SK-MEL-5 (cell line): ENCODE measurements at regions not wholly inside any gene's neighbourhood (a gene's known extent, or its start where the extent isn't known, plus 50 kb on each side); places are given as distances from the start of the nearest gene placed in this dataset.

ENCODE experiments used
- DNase-seq: peaks from one replicate; pipeline ENCODE4 v3.0.0-alpha.2; 2016; ENCODE audit warnings: low read depth, low spot score
- in situ Hi-C: cut with HindIII; loops from 2 replicates; pipeline ENCODE4 v1.10.0; 2016; ENCODE audit warnings: low sequenced_read_pairs, high pct_unique_total_duplicates, low pct_unique_long_range_greater_than_20kb

DNA sequence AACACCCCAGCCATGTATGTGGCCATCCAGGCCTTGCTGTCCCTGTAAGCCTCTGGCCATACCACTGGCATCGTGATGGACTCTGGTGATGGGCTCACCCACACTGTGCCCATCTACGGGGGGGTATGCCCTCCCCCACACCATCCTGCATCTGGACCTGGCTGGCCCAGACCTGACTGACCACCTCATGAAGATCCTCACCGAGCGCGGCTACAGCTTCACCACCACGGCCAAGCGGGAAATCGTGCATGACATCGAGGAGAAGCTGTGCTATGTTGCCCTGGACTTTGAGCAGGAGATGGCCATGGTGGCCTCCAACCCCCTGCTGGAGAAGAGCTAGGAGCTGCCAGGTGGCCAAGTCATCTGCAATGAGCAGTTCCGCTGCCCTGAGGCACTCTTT, 80.4 kb upstream of the ZCCHC2 start:
- in situ Hi-C loops: no loop called here
- DNase-seq: no peak

DNA sequence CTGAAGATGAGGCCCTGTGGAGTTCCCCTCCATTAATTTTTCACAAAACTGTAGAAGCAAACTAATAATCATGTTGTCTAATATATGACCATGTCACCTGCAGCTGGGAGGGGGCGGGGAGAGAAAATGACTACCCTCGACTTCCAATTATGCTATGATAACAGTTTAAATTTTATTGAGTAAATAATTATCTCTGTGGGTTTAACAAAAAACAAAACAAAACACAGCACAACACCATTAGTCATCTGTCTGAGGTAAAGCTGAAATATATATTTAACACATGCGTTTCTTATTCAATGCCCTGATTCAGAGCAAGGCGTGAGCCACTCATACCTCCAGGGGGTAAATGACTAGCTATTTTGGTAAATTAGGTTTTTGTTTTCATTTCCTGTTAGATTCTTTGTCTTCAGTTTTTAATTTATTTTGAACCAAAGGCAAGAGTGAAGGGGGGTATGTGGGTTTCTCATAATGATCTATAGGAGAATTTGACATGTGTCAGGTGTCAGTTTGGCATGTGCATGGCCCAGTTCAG, 77.4 kb upstream of the ZCCHC2 start:
- peak; percentile 46 for DNase-seq
- in situ Hi-C loops: no loop called here

DNA sequence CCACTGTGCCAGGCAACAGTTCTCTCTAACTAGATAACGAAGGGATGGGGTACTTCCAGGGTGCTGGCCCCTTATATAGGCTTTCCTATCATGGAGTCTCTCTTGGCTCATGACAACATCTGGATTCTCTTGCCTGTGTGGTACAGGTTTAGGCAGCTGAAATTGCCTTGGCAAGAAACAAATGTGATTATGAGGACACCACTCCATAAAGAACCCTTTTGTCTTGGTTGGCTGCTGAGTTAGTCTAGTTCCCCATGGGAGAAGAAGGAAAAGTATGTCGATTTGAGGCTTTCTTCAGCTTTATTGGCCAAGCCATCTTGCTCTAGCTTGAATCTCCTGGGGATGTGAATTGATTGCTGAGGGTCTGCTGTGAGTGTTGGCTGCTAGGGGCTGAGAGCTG, 76.3 kb upstream of the ZCCHC2 start:
- DNase-seq: peak; percentile 66
- in situ Hi-C loops: no loop called here

DNA sequence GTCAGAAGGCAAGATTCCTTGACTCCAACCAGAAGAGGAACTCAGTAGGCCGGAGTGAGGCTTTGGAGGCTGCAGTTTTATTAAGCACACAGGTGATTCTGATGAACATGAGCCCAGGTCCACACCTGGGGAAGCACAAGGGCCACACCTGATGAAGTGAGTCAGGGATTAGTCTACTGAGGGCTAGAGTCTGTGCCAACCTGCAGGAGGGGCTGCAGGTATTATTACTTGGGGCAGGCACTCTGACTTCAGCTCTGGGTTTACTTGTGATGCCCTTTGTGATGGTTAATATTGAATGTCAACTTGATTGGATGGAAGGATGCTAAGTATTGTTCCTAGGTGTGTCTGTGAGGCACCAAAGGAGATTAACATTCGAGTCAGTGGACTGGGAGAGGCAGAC, 75.2 kb upstream of the ZCCHC2 start:
- no peak for DNase-seq
- in situ Hi-C loops: no loop called here

DNA sequence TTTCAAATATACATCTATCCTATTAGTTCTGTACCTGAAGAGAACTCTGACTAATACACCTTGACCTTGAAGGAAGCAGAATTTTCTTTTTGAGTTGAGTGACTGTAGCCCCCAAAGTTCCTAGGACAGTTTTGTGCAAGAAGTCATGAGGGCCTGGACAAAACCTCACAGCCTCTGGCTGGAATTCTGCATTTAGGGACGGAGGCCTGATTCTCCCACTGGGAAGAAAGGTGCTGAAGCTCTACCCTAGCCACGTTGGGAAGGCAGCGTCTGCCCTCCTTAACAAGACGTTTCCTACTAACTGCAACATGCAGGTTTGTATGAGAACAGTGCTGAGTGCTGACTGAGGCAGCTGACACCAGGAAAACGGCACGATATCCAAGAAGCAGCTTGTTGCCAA, 74.4 kb upstream of the ZCCHC2 start:
- in situ Hi-C loops: no loop called here
- DNase-seq: no peak

DNA sequence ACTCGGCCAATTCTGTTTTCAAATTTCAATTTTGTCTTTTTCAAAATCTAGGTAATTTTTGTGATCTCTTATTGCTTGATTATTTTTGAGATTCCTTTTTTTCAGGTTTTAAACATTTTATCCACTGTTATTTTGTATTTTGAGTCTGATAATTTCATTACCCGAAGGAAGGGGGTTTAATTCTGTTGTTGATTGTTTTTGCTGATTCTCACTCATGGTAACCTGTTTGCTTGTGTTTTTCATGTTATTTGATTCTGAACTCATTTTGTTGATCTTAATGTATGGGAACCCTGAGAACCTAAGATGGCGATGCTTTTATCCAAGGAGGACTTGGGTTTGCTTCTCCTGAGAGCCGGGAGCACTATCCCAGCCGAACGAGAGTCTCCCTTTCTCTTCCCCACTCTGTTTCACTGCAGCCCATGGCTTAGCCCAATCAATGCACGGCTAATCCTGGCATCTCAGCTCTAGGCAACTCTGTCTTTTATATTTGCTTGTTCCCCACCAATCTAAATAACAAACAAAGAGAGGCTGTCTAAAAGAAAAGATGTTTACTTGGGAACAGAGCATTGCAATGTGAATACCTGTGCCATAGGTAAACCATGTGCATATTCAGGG, 73.2 kb upstream of the ZCCHC2 start:
- DNase-seq: no peak
- in situ Hi-C loops: no loop called here

DNA sequence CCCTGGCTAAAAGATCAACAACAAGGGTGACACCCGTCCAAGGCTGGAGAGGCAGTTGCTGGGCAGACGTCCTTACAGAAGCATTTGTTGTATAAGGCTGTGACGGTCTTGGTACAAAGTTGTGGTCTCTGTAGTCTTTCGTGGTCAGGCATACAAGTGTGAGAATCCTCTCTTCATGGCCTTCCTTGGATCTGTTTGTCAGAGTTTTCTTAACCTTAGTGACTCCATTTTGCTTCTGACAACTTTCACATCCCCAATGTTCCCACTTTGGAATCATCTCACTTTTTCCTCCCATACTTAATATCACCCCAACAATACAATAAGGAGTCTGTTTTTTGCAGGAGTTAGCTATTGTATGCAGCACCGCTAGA, 72.7 kb upstream of the ZCCHC2 start:
- in situ Hi-C loops: no loop called here
- no peak for DNase-seq

DNA sequence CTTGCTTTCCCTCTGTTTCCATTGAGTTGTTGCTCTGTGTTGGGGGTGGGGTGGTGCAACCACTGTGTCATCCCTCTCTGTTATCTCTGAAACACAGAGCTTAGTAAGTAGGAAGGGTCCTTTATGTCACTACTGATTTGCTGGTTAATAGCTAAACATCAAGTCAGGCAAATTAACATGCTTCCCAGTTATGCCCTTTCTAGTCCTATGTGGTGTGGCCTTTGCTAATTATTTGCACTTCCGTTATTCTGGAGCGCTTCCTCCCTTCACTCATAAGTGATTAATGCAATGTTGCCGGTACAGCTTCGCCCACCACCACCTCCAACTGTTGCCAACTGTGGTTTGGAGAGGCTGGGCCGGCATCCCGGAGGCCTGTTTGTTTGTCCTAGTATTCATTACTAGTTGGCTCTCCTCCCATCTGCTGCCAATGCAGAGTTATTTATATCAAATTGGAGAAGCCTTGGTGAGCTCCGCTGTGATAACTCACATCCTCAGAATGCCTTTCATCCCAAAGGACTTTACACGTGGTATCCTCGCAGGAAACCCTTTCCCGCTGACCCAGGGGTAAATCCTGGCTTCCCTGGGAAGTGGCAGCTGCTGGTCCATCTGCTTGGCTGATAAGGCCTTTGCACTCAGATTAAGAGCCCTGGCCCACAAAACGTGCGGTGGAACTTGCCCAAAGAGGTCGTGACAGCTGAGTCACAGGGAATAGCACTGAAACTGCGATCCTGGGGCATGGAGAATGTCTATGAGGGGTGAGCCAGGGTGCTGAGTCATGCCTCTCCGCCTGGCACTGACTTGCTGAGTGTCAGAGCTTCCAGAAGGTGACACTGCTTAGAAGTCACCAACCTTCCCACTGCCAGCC, 72.0 kb upstream of the ZCCHC2 start:
- DNase-seq: no peak
- in situ Hi-C loops: no loop called here

DNA sequence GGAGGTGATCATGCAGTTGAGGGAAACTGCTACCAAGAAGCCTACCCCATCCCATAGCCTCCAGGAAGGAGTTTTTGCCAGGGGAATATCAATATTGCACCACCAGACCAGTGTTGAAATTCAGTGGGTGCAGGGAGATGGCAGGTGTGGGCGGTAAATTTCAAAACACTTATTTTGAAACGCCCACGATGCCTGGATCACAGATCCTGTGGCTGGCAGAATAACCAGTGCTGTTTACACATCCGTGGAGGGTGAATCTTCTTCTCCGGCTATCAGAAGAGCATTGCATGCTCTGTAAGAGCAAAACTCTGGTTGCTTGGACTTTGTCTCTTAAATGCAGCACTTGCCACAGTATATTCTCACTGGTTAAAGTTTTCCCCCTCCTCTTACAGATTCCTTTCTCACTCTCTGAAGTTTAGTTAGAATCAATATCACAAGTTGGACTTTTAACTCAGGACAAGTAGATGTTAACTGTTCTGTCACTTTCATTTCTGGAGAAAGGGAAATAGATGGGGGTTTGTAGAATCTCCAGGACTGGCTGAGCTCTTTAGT, 70.5 kb upstream of the ZCCHC2 start:
- DNase-seq: no peak
- in situ Hi-C loops: no loop called here

DNA sequence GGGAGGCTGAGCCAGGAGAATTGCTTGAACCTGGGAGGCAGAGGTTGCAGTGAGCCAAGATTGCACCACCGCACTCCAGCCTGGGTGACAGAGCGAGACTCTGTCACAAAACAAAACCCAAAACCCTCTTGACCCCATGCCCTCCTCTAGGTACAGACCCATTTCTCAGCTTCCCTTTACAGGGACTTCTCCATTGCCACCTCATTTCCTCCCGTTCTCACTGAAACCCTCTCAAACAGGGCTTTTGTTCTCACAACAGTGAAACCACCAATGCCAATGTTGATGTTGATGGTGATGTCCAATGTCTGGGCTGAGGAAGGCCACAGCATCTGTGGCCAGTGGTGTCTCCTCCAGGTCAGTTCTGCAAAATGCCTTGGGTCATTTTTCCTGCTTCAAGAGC, 69.0 kb upstream of the ZCCHC2 start:
- DNase-seq: no peak
- in situ Hi-C loops: no loop called here

DNA sequence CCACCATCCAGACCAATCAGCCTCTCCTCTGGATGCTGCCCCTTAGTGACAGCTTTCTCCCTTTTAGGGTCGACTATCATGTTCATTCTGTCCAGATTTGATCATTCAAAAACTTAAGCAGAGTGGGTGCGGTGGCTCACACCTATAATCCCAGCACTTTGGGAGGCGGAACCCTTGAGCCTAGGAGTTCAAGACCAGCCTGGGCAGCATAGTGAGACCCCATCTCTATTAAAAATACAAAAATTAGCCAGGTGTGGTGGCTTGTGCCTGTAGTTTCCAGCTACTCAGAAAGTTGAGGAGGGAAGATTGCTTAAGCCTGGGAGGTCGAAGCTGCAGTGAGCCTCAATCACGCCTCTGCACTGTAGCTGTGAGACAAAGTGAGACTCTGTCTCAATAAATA, 68.3 kb upstream of the ZCCHC2 start:
- in situ Hi-C loops: no loop called here
- DNase-seq: no peak

DNA sequence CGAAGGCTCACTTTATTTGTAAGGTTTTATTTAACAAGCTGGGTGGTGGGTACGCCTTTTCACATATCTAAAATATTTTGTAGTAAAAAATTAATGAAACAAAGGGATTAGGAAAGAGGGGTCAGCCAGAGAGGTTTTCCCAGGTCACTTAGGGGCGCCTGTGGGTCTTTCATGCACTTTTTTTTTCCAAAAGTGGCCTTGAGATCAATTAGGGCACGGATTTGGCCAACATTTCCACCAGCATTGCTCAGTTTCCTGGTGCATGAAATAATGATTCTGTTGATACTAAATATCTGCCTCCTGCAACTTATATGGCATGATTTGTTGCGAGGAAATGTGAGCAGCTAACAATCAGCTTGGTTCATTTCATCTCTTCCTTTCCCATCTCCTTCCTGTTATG, 67.6 kb upstream of the ZCCHC2 start:
- no peak for DNase-seq
- in situ Hi-C loops: no loop called here

DNA sequence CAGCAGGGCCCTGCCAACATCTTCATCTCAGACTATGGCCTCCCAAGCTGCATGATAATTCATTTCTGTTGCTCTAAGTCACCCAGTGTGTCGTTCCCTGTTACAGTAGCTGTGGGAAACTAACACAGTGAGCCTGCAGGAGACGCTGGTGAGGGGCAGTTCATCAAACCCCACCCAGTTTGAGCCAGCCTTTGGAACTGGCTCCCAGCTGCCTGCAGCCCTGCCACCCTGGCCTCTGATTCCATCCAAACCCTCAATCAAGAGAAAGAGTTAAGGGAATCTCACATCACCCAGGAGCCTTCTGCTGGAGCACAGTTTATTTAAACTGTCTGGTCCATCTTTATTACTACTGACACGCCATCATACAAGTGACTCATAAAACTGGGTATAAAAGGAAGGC, 64.9 kb upstream of the ZCCHC2 start:
- in situ Hi-C loops: no loop called here
- DNase-seq: peak; percentile 59

DNA sequence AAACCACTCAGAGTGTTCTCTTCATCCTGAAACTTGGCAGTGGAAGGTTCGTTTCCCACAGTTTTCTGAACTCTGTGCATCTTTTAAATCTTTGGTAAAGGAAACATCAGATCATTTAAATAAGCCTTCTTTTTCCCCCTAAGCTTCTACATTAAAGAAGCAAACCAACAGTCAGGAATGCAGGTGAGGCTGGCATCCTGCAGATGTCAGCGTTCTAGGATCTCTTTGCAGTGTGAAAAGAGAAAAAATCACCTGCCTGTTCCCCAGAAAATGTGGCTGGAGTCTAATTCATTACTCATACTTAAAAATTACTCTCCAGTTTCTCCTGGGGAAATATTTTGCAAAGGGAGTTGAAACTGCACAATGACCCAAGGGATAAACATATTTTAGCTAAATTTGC, 64.5 kb upstream of the ZCCHC2 start:
- DNase-seq: no peak
- in situ Hi-C loops: no loop called here

DNA sequence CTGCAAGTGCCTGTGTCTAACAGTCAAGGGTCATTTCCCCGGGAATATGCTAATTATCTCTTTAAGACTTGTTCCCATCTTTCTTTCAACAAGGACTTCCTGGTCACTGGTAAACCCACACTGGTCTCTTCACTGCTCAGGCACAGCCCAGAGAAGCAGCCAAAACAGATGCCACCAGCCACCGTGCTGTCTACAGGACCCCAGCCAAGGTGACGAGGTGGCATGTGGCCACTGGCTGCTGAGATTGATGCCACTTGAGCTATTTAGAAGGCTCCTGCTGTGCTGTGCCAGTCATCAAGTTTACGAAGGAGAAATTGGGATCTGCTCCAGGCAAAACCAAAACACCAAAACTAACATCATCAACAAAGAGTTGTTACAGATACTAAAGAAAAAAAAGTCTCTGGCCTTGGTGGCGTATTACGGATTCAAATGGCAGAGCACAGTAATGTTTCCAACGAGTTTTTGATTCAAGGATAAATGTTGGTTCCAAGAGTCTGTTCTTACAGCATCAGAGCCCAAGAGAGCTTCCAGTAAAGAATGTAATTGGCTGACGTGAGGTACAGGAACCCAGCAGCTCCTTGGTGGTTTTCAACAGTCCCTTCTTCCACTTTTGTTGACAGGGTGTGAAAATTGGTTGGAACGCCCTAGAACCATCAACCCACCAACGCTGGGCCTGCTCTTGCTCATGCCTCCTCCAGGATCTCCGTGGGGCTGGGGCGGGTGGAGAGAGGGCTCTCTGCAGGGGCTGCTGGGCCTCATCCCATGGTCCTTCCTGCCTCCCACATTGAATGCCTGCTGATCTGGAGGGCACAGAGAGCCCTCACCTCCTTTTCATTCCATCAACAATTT, 63.7 kb upstream of the ZCCHC2 start:
- in situ Hi-C loops: no loop called here
- DNase-seq: no peak

DNA sequence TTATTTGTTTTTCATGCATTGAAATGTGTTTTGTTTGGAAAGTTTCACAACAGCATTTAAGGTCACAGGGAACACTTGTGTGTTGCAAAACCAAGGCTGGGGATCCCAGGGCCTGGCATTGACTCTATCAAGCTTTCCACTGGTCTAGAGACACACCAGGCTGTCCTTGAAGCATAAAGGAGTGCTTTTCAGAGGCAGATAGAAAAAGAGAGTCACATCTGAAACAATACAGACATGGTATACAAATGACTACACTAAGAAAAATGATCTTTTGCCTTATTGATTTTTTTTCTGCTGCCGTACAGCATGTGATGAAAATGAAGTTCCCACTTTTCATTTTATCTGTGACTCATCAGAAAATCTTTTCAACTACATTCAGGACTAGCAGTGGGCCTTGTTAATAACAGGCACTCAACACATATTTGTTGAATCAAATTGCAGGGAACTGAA, 61.9 kb upstream of the ZCCHC2 start:
- in situ Hi-C loops: no loop called here
- DNase-seq: peak; percentile 89

DNA sequence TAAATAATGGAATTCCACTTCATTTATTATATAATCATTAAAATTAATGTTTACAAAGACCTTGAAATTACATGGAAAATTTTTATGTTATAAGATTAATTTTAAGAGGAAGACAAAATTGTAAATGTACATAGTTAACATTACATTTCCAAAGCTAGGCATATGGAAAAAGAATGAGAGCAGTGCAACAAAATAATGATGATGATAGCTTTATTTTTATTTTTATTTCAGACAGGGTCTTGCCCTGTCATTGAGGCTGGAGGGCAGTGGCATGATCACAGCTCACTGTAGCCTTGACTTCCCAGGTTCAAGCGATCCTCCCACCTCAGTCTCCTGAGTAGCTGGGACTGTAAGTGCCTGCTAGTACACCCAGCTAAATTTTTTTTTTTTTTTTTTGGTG, 61.2 kb upstream of the ZCCHC2 start:
- no peak for DNase-seq
- in situ Hi-C loops: no loop called here

DNA sequence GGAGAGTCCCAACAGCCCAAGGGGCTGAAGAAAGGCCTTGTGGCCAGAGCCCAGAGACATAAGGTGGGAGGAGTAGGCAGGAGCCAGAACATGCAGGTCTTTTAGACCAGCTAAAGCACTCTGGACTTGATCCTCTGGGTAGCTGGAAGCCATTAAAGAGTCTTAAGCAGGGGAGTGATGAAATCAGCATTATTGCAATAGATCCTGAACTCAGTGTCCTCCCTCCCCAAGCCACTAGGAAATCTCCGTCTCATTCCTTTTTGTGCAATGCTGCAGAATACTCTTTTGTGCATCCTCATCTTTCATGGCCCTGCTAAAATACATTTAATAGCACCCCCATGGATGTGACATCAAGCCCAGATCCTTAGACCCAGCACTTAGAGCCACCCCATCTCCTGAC, 58.6 kb upstream of the ZCCHC2 start:
- DNase-seq: no peak
- in situ Hi-C loops: no loop called here
